Astrocyte (in vitro differentiated cells and primary cell): ENCODE measurements at regions not wholly inside any gene's neighbourhood (a gene's known extent, or its start where the extent isn't known, plus 50 kb on each side); places are given as distances from the start of the nearest gene placed in this dataset.

Experiments
- EZH2 ChIP-seq: IDR thresholded peaks from 2 replicates; pipeline ENCODE4 v1.6.1; 2012; ENCODE audit warnings: mild to moderate bottlenecking, low read length, inconsistent platforms; ENCODE audit not compliant: insufficient read depth
- TF ChIP-seq, protein P1 (sequence below): IDR thresholded peaks from 2 replicates; pipeline ENCODE4 v1.5.1; 2011; ENCODE audit warnings: low read depth, mild to moderate bottlenecking, inconsistent platforms, low read length, moderate library complexity; ENCODE audit not compliant: insufficient read depth

DNA sequence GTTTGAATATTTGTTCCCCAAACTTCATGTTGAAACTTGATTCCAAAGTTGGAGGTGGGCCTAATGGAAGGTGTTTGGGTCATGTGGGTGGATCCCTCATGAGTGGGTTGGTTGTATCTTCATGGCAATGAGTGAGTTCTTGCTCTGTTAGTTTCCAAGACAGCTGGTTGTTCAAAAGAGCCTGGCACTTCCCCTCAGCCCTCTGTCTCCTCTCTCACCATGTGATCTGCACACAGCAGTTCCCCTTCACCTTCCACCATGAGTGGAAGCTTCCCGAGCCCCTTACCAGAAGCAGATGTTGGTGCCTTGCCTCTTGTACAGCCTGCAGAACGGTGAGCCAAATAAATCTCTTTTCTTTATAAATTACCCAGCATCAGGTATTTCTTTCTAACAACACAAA is 327.1 kb upstream of the SLCO3A1 start:
- TF ChIP-seq, protein P1, sequence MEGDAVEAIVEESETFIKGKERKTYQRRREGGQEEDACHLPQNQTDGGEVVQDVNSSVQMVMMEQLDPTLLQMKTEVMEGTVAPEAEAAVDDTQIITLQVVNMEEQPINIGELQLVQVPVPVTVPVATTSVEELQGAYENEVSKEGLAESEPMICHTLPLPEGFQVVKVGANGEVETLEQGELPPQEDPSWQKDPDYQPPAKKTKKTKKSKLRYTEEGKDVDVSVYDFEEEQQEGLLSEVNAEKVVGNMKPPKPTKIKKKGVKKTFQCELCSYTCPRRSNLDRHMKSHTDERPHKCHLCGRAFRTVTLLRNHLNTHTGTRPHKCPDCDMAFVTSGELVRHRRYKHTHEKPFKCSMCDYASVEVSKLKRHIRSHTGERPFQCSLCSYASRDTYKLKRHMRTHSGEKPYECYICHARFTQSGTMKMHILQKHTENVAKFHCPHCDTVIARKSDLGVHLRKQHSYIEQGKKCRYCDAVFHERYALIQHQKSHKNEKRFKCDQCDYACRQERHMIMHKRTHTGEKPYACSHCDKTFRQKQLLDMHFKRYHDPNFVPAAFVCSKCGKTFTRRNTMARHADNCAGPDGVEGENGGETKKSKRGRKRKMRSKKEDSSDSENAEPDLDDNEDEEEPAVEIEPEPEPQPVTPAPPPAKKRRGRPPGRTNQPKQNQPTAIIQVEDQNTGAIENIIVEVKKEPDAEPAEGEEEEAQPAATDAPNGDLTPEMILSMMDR, result no peak
- no peak for TF ChIP-seq EZH2
